HEK293 (cell line): ENCODE measurements at regions not wholly inside any gene's neighbourhood (a gene's known extent, or its start where the extent isn't known, plus 50 kb on each side); places are given as distances from the start of the nearest gene placed in this dataset.

Experiments
- CTCF ChIA-PET: fragments of 350-600 bp; formaldehyde crosslinking; extraction: SDS; loops from one replicate; lab custom pipeline; 2021; ENCODE audit warnings: antibody characterized with exemption; lab: Yijun Ruan, JAX
- POLR2A ChIA-PET: fragments of 300-600 bp; formaldehyde crosslinking; extraction: SDS; loops from one replicate; lab custom pipeline; 2020; ENCODE audit warnings: antibody characterized with exemption, inconsistent platforms; lab: Yijun Ruan, JAX
- H3K27ac ChIP-seq: fragments of 200-500 bp; sonication (Bioruptor generic); 2 replicates; pipeline ENCODE4 v1.5.1; 2014; ENCODE audit warnings: low read depth, low read length, control low read depth, inconsistent platforms; ENCODE audit errors: extremely low read depth
- H3K36me3 ChIP-seq, 2 experiments: fragments of 200-500 bp in 1 of 2; sonication (Bioruptor generic) in 1 of 2; 1 replicate in 1 of 2; 2 replicates in 1 of 2; pipeline ENCODE4 v1.5.1; 2014 to 2017; ENCODE audit warnings: inconsistent platforms in 2 of 2, low read length in 2 of 2; ENCODE audit not compliant: control insufficient read depth in 2 of 2, insufficient read depth in 1 of 2
- H3K4me1 ChIP-seq: fragments of 200-500 bp; sonication (Bioruptor generic); 2 replicates; pipeline ENCODE4 v1.5.1; 2014; ENCODE audit warnings: mild to moderate bottlenecking, low read length, inconsistent platforms; ENCODE audit not compliant: control insufficient read depth, insufficient read depth
- H3K4me3 ChIP-seq: 2 replicates; pipeline ENCODE4 v1.5.1; 2011; ENCODE audit warnings: low read depth, mild to moderate bottlenecking, control low read depth, low read length, moderate library complexity
- H3K9me3 ChIP-seq: fragments of 200-500 bp; sonication (Bioruptor generic); 2 replicates; pipeline ENCODE4 v1.5.1; 2014; ENCODE audit warnings: low read depth, low read length, inconsistent platforms; ENCODE audit not compliant: control insufficient read depth, insufficient read depth
- FEZF1 ChIP-seq: fragments of 450-650 bp; formaldehyde crosslinking; IDR thresholded peaks from 2 replicates; pipeline ENCODE4 v1.5.1; 2016; ENCODE audit warnings: missing biosample characterization, missing genetic modification characterization
- GLI2 ChIP-seq: fragments of 450-650 bp; formaldehyde crosslinking; IDR thresholded peaks from 2 replicates; pipeline ENCODE4; 2017; ENCODE audit warnings: missing biosample characterization, missing genetic modification characterization, low read depth, borderline replicate concordance
- GLIS1 ChIP-seq: fragments of 450-650 bp; formaldehyde crosslinking; IDR thresholded peaks from 2 replicates; pipeline ENCODE4 v1.5.1; 2016; ENCODE audit warnings: missing biosample characterization, missing genetic modification characterization
- GLIS2 ChIP-seq: fragments of 450-650 bp; formaldehyde crosslinking; IDR thresholded peaks from 2 replicates; pipeline ENCODE4 v1.5.1; 2016; ENCODE audit warnings: missing biosample characterization, missing genetic modification characterization
- HOXD13 ChIP-seq: sonication (generic); formaldehyde crosslinking; IDR thresholded peaks from 2 replicates; pipeline ENCODE4 v1.8.0; 2022; ENCODE audit warnings: missing genetic modification reagents, borderline replicate concordance
- KLF16 ChIP-seq: fragments of 450-650 bp; formaldehyde crosslinking; IDR thresholded peaks from 2 replicates; pipeline ENCODE4 v1.5.1; 2017; ENCODE audit warnings: missing biosample characterization, missing genetic modification characterization
- KLF17 ChIP-seq: fragments of 450-650 bp; formaldehyde crosslinking; IDR thresholded peaks from 2 replicates; pipeline ENCODE4 v1.5.1; 2016; ENCODE audit warnings: missing biosample characterization, missing genetic modification characterization
- OSR2 ChIP-seq: fragments of 450-650 bp; formaldehyde crosslinking; IDR thresholded peaks from 2 replicates; pipeline ENCODE4 v1.5.1; 2016; ENCODE audit warnings: missing biosample characterization, missing genetic modification characterization
- ZBTB7A ChIP-seq: fragments of 450-650 bp; formaldehyde crosslinking; IDR thresholded peaks from 2 replicates; pipeline ENCODE4 v1.5.1; 2016; ENCODE audit warnings: low read depth, missing biosample characterization, missing genetic modification characterization
- ZEB2 ChIP-seq: fragments of 450-650 bp; formaldehyde crosslinking; IDR thresholded peaks from 2 replicates; pipeline ENCODE4 v1.5.1; 2016; ENCODE audit warnings: missing biosample characterization, missing genetic modification characterization
- ZFHX2 ChIP-seq: fragments of 450-650 bp; formaldehyde crosslinking; conservative IDR thresholded peaks from 2 replicates; pipeline ENCODE4 v1.5.1; 2016; ENCODE audit warnings: missing biosample characterization, missing genetic modification characterization
- ZFP41 ChIP-seq: fragments of 450-650 bp; formaldehyde crosslinking; IDR thresholded peaks from 2 replicates; pipeline ENCODE4 v1.5.1; 2016; ENCODE audit warnings: missing biosample characterization, missing genetic modification characterization, borderline replicate concordance
- ZNF354C ChIP-seq: fragments of 450-650 bp; formaldehyde crosslinking; IDR thresholded peaks from 2 replicates; pipeline ENCODE4 v1.5.1; 2016; ENCODE audit warnings: missing biosample characterization, missing genetic modification characterization, low read depth, borderline replicate concordance
- ZNF398 ChIP-seq: fragments of 450-650 bp; formaldehyde crosslinking; IDR thresholded peaks from 2 replicates; pipeline ENCODE4 v1.5.1; 2017; ENCODE audit warnings: missing biosample characterization, missing genetic modification characterization
- ZNF561 ChIP-seq: fragments of 450-650 bp; IDR thresholded peaks from 2 replicates; pipeline ENCODE4 v1.5.1; 2018; ENCODE audit warnings: missing biosample characterization, missing genetic modification characterization, borderline replicate concordance
- ZNF629 ChIP-seq: fragments of 450-650 bp; formaldehyde crosslinking; IDR thresholded peaks from 2 replicates; pipeline ENCODE4 v1.5.1; 2017; ENCODE audit warnings: missing biosample characterization, missing genetic modification characterization
- ZNF664 ChIP-seq: fragments of 450-650 bp; formaldehyde crosslinking; IDR thresholded peaks from 2 replicates; pipeline ENCODE4 v1.5.1; 2016; ENCODE audit warnings: missing biosample characterization, missing genetic modification characterization
- ZNF677 ChIP-seq: fragments of 450-650 bp; IDR thresholded peaks from 2 replicates; pipeline ENCODE4 v1.5.0; 2018; ENCODE audit warnings: missing biosample characterization, mild to moderate bottlenecking, missing genetic modification characterization, moderate library complexity
- ZNF692 ChIP-seq: fragments of 450-650 bp; formaldehyde crosslinking; IDR thresholded peaks from 2 replicates; pipeline ENCODE4 v1.5.1; 2016; ENCODE audit warnings: missing biosample characterization, missing genetic modification characterization
- ZNF701 ChIP-seq: fragments of 450-650 bp; formaldehyde crosslinking; IDR thresholded peaks from 2 replicates; pipeline ENCODE4 v1.5.1; 2016; ENCODE audit warnings: missing biosample characterization, missing genetic modification characterization
- ZSCAN5A ChIP-seq: fragments of 450-650 bp; formaldehyde crosslinking; IDR thresholded peaks from 2 replicates; pipeline ENCODE4 v1.5.1; 2016; ENCODE audit warnings: missing biosample characterization, missing genetic modification characterization
- TF ChIP-seq, protein P1 (sequence below): fragments of 450-650 bp; formaldehyde crosslinking; IDR thresholded peaks from 2 replicates; pipeline ENCODE4 v1.5.1; 2016; ENCODE audit warnings: missing biosample characterization, missing genetic modification characterization
- TF ChIP-seq, protein P2 (sequence below): fragments of 450-650 bp; formaldehyde crosslinking; IDR thresholded peaks from 2 replicates; pipeline ENCODE4 v1.5.1; 2016; ENCODE audit warnings: missing biosample characterization, missing genetic modification characterization

- TF ChIP-seq ZNF701 (tag by site-specific recombination): no peak
- TF ChIP-seq FEZF1 (tag by site-specific recombination): peak; percentile 40; the same call in 1 of the 2 replicates
- no peak for TF ChIP-seq ZSCAN5A
- TF ChIP-seq ZNF629 (tag by site-specific recombination): peak; percentile 82
- TF ChIP-seq GLI2 (tag by site-specific recombination): no peak
- peak; percentile 49 for TF ChIP-seq GLIS1
- no peak for TF ChIP-seq ZNF664 (tag by site-specific recombination)
- peak; percentile 71 for TF ChIP-seq ZNF398 (tag by site-specific recombination)
- TF ChIP-seq, protein P1, sequence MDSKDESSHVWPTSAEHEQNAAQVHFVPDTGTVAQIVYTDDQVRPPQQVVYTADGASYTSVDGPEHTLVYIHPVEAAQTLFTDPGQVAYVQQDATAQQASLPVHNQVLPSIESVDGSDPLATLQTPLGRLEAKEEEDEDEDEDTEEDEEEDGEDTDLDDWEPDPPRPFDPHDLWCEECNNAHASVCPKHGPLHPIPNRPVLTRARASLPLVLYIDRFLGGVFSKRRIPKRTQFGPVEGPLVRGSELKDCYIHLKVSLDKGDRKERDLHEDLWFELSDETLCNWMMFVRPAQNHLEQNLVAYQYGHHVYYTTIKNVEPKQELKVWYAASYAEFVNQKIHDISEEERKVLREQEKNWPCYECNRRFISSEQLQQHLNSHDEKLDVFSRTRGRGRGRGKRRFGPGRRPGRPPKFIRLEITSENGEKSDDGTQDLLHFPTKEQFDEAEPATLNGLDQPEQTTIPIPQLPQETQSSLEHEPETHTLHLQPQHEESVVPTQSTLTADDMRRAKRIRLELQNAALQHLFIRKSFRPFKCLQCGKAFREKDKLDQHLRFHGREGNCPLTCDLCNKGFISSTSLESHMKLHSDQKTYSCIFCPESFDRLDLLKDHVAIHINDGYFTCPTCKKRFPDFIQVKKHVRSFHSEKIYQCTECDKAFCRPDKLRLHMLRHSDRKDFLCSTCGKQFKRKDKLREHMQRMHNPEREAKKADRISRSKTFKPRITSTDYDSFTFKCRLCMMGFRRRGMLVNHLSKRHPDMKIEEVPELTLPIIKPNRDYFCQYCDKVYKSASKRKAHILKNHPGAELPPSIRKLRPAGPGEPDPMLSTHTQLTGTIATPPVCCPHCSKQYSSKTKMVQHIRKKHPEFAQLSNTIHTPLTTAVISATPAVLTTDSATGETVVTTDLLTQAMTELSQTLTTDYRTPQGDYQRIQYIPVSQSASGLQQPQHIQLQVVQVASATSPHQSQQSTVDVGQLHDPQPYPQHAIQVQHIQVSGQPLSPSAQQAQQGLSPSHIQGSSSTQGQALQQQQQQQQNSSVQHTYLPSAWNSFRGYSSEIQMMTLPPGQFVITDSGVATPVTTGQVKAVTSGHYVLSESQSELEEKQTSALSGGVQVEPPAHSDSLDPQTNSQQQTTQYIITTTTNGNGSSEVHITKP (tag by site-specific recombination): 0 out of 2 replicates have a peak, but pooled peaks have one; percentile 26
- TF ChIP-seq GLIS2 (tag by site-specific recombination): peak; percentile 26; the same call in 1 of the 2 replicates
- peak; percentile 60 for TF ChIP-seq ZFHX2 (tag by site-specific recombination)
- no peak for TF ChIP-seq KLF16 (tag by site-specific recombination)
- no peak for TF ChIP-seq ZNF692 (tag by site-specific recombination)
- peak; percentile 71 for TF ChIP-seq OSR2 (tag by site-specific recombination)
- 0 out of 2 replicates have a peak, but pooled peaks have one; percentile 38 for TF ChIP-seq ZEB2 (tag by site-specific recombination)
- no peak for TF ChIP-seq HOXD13 (CRISPR knock-in tag)
- no peak for TF ChIP-seq ZNF354C (tag by site-specific recombination)
- TF ChIP-seq ZNF561 (tag by site-specific recombination): no peak
- TF ChIP-seq ZNF677 (tag by site-specific recombination): no peak
Measured at GRCh38 chrX:109840585-109840984, 107.5 kb upstream of the ACSL4 start (continued).

GRCh38 chrX:109841257-109841656, 108.2 kb upstream of the ACSL4 start:
- ChIA-PET POLR2A (interaction anchor here (0.7 kb wide), 1 partner anchor 33 kb away, joined by 4 read pairs; no protein-coding TSS in a partner anchor), CTCF (interaction anchor here (0.7 to 9.4 kb wide), 2 partner anchors 16 to 200 kb away, joined by 3 to 90 read pairs; no protein-coding TSS in a partner anchor)
- Histone ChIP-seq H3K9me3 (no peaks in the 10 kb centered on the region), H3K4me3 (no peak overlapping the region), H3K4me1 (peaks cover 5% of the 10 kb centered on the region; the same call in 1 of the 2 replicates), H3K36me3 (no peaks in the 10 kb centered on the region), H3K27ac (no peak overlapping the region)
- no peak for TF ChIP-seq ZNF398 (tag by site-specific recombination)
- no peak for TF ChIP-seq ZBTB7A (tag by site-specific recombination)
- no peak for TF ChIP-seq KLF17 (tag by site-specific recombination)
- TF ChIP-seq, protein P2, sequence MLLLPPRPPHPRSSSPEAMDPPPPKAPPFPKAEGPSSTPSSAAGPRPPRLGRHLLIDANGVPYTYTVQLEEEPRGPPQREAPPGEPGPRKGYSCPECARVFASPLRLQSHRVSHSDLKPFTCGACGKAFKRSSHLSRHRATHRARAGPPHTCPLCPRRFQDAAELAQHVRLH: no peak
- TF ChIP-seq ZFP41 (tag by site-specific recombination): no peak
